GM18508 (cell line): ENCODE measurements at regions not wholly inside any gene's neighbourhood (a gene's known extent, or its start where the extent isn't known, plus 50 kb on each side); places are given as distances from the start of the nearest gene placed in this dataset.

ENCODE experiments used
- ATAC-seq: cut with Tn5 transposase; IDR thresholded peaks from one replicate; pipeline ENCODE4 v1.9.1; 2021; ENCODE audit warnings: moderate number of reproducible peaks; ENCODE audit not compliant: insufficient read depth, unreplicated experiment

DNA sequence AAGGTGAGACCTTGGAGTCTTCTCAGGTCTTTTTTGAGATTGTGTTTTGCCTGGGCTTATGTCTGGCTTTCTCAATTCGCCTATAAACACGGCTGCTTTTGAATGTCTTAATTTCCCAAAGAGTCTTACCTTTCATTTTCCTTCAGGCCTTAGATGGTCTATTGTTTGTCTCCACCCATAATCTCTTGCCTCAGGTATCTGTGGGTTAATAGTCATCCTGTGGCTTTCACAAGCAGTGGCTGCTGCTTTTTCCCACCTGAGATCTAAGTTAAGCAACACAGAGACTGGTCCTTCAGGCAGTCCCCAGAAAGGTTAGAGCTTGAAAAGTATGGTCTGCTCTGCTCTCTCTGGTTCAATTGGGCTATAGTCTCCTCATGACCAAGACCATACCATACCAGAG is 275.3 kb downstream of the INSIG2 start:
- ATAC-seq: no peak

DNA sequence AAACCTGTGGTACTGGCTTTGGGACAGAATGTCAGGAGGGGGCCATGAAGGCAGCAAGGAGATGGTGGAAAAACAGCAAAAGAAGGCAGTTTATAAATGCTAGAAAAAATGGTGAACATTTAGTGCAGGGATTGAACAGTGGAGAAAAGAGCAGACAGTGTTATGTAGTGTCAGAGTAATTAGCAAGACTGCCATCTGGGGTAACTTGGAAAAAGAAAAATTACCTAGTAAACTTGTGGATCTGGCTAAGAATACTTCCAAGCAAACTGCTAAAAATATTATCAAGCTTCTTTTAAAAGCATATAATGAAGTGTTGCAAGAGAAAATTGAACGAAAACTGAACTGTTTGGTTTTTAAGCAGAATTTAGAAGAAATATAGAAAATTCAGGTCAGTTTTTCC is 267.8 kb downstream of the INSIG2 start:
- no peak for ATAC-seq

DNA sequence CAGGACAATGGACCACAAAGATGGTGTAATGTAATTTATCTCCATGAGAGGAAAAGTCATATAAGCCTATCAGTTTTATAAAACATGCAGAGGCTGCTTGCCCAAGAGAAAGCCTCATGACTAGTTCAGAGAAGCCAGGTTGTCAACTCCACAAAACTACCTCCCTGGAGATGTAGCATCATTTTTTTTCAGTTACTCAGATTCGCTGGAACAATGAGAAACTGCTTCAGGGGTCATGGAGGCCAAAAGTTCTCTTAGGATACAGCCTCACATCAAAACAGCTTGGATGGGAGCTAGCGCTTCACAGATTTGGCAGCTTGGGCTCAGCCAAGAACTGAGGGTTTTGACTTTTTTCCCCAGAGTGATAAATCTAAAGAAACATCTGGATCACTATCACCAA is 263.5 kb downstream of the INSIG2 start:
- ATAC-seq: no peak

- ATAC-seq: no peak
These were observed 262.4 kb downstream of the INSIG2 start for GRCh38 chr2:118350621-118351020.

GRCh38 chr2:118349365-118349764 is 261.1 kb downstream of the INSIG2 start:
- no peak for ATAC-seq

DNA sequence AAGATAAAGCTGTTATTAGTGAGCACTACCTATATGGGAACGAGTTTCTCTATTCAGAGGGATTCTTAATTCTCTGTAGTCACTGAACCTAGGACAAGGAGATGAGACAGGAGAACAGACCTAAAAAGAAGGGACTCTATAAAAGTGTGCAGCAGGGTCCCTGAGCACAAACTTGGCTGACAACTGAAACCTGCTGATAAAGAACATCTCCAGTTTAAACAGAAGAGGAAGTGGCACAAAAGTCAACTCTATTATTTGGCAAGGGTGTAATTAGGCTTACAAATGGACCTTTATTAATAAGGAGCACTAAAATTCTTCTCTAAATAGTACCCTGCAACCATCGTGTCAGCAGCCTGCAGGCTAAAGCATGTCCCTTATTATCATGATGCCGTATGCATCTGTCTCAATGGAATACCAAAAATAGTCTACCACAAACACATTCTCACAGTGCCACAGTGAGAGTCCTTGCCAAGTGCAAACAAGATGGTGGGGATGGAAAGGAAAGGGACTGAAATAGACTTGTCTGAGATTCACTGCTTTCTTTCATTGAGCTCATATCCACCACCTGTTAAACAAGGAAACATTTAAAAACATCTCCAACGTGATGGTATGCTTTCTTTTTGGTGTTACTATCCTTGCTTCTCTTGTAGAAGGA is 260.2 kb downstream of the INSIG2 start:
- ATAC-seq: no peak

- no peak for ATAC-seq
These were observed 257.2 kb downstream of the INSIG2 start for GRCh38 chr2:118345465-118345864.

DNA sequence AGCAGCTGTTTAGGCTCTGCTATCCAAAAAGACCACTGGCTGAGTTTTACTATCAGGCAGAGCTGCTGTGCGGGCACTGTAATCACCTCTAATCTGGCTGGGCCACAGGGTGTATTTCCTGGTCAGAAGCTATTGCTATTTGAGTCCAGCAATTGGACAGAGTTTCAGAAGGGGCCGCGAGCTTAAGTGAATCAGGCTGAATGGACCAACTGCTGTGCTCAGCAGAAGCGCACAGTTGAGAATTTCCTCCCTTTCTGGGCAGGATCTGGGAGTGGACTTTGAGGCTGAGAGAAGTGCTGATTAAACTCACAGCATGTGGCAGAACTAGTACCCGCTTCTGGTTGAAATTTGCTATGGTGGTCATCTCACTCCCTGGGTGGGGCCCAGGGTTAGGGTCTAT is 251.8 kb downstream of the INSIG2 start:
- ATAC-seq: no peak

- ATAC-seq: no peak
These were observed 251.1 kb downstream of the INSIG2 start for GRCh38 chr2:118339386-118339785.

- ATAC-seq: no peak
These were observed 245.4 kb downstream of the INSIG2 start for GRCh38 chr2:118333664-118334063.

DNA sequence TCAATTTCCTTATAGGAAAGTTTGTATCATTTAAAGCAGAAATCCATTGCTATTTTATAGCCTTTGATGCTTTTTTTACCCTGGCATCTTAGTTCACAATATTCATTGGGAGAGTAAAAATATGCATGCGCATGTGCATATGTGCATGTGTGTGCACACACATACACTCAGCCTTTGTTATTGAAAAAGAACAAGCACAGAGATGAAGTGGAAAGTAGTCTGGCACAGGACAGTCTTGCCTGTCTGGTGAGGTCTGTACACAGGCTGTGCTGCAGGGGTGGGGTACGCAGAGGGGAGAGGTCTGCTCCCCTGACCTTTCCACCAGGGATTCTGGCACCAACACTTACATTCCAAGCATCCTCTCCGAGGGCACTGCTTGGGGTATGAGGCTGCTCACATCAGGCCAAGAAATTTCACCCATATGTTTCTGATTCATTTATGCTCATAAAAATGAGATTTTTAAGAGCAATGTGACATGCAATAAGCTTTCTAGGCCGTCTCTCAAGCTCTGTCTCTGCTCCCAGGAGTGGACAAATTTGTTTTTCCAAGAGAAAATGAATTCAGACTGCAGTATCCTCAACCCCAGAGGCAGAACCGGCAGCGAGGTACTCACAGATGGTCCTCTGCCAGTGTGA is 237.2 kb downstream of the INSIG2 start:
- ATAC-seq: no peak

- ATAC-seq: no peak
These were observed 234.1 kb downstream of the INSIG2 start for GRCh38 chr2:118322406-118322805.

- ATAC-seq: no peak
These were observed 233.3 kb downstream of the INSIG2 start for GRCh38 chr2:118321432-118322105.

DNA sequence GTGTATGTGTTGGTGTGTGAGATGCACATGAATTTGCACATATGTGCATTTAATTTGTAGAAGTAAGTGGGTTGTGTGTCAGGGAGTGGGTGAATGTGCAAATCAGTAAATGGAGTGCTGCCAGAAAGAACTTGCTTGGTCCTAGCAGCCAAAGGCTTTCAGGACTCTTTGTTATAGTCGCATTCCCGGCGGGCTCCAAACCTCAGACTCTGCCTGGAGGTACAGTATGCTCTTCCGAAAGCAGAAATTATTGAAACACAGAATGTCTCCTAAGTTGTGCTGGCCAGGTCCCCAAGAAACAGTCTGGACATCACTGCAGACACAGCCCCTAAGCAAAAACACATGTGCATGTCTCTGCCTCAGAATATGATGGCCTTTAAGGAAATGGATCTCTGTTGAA is 232.4 kb downstream of the INSIG2 start:
- no peak for ATAC-seq

DNA sequence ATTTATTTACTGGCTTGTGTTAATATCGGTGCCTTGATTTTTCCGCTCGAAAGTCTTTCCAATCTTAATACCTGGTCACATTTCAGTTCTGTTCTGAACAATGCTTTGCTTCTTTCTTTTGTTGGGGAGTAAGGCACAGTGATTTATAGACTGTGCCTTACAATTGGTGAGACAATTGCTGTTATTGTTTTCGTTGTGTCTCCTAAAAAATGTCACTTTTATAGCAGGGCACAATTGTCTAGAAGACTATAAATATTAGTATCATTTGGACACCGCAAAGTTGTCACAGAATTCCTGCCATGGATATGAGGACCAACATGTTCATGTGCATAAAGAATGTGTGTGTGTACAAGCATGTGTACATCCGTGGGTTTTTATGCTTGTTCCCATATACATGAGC is 231.9 kb downstream of the INSIG2 start:
- ATAC-seq: no peak

DNA sequence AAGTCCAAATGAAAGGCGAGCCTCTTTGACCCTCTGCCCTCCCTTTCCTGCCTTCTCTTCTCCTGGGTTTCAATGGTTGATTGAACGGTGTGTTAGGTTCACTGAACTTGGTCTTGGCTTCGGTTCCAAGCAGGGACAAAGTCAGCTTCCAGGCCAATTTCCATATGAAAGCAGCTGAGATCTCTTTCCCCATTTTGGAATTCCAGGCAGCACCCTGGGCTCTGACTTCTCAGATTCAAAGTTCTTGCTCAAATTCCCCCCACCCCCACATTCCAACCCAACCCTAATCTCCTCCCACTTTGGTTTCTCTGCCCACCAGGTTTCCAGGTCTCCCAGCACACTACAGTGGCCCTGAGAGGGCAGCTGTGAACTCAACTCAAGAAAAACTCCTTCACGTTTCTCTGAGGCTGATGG is 231.0 kb downstream of the INSIG2 start:
- no peak for ATAC-seq

DNA sequence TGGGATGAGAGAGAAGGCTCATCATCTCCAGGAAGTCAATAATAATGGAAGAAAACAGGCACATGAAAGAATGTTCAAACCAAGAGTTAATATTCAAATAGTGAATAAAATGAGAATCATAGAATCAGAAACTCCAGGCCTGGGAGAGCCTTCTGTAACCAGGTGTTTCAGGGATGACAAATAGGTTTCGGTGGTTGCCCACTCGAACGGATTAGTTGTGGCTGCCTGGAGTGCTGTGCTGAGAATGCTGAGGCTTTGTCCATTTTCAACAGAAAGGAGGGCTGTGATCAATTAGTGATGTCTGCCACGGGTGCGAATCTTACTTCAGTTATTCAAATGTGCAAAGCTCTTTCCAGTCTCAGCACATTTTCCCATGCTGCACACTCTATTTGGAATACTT is 227.3 kb downstream of the INSIG2 start:
- no peak for ATAC-seq

GRCh38 chr2:118312969-118313756 is 224.9 kb downstream of the INSIG2 start:
- no peak for ATAC-seq

DNA sequence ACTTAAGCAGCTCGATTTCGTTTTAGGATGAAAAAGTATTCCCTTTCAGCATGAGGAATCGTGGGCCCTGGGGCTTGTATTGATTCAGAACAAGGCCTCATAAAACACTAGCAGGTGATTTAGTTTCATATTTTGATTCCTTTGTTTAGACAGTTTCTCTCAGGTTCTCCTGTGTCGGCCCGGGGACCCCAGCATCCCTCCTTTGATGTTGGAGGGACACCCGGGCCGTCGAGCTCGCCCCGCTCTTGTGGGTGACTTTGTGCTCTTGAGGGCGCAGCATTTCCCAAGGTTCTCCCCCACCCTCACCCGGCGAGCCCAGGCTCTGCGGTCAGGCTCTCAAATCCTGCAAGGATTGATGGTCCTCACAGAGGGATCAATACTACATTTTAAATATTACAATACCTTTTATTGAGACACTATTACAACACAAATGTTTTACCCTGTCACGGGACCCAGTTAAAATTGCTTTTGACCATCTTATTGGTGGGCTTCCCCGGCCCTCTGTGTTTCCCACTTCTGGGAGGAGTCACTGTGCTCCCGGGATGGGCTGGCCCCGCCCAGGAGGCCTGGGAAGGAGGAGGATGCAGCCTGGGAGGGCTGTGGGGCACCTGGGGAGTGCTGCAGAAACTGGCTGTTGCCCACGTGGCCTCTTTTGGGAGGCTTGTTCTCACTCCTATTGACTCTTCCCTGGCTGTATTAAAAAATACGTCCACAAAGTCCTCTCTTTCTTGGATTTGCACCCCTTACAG is 222.6 kb downstream of the INSIG2 start:
- no peak for ATAC-seq

DNA sequence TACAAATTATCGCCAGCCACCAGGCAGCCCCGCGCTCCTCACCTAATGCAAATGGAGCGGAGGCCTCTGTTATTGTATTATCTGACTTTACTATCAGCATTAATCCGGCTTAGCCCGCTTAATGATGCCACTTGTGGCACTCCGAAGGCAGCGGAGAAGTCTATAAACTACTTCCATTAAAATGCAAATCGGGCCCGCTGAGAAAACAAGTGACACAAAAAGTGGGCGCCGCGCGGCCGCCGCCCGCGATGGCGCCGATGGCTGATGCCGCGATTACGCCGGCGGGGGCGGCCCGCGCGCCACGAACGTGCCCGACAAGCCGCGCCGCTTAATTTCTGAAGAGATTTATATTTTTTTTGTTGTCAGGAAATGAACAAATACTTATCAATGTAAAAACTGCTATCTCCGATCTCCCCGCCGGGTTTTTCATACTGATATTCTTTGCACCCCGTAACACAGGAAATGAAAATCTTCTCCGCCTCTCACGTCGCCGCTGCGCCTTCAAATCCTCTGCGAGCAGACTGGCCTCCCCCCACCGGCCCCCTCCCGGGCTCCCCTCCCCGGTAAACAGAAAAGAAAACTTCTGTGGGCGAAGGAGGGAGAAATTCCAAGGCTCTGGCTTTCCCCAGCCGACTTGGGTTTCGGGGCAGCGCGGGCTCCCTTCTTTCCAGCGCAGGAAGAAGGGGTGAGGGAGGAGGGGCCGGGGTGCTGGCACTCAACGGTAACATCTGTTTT is 221.8 kb downstream of the INSIG2 start:
- no peak for ATAC-seq
